Endothelial cell of umbilical vein (primary cell): ENCODE measurements at regions not wholly inside any gene's neighbourhood (a gene's known extent, or its start where the extent isn't known, plus 50 kb on each side); places are given as distances from the start of the nearest gene placed in this dataset.

Experiments used
- BruUV-seq: library from RNA; stranded (reverse); fragments of 400-500 nt; replicated peaks from 2 replicates; lab custom pipeline; 2021; lab: Mats Ljungman, UMichigan
- CTCF ChIA-PET: fragments of 300-600, 350-600 bp; sonication (Branson Sonifier 250); formaldehyde crosslinking; loops from one replicate; lab custom pipeline; 2021; ENCODE audit warnings: antibody characterized with exemption, inconsistent platforms; lab: Charles Lee
- POLR2A ChIA-PET: fragments of 300-600, 350-600 bp; sonication (Branson Sonifier 250); formaldehyde crosslinking; loops from one replicate; lab custom pipeline; 2021; ENCODE audit warnings: antibody characterized with exemption, inconsistent platforms; lab: Charles Lee
- DNase-seq: peaks from one replicate; pipeline ENCODE4 v3.0.0-alpha.2; 2011; ENCODE audit warnings: low read depth, low spot score
- FAIRE-seq: peaks from 2 replicates; lab custom pipeline; 2011; peaks lifted over from hg19 to GRCh38; lab: Jason Lieb, UNC
- H2AFZ ChIP-seq: 2 replicates; pipeline ENCODE4 v1.6.0; 2012; ENCODE audit warnings: low read depth, low read length, control low read depth, inconsistent platforms
- H3K27ac ChIP-seq: 2 replicates; pipeline ENCODE4 v1.5.1; 2011; ENCODE audit warnings: low read depth, mild to moderate bottlenecking, control low read depth, low read length, moderate library complexity; ENCODE audit not compliant: insufficient read depth
- H3K27me3 ChIP-seq, 2 experiments: 2 replicates each; pipeline versions ENCODE4 v1.6.0 to v1.6.1; 2011; ENCODE audit warnings: low read length in 2 of 2, mixed read lengths in 1 of 2; ENCODE audit not compliant: control insufficient read depth in 2 of 2, insufficient read depth in 2 of 2
- H3K36me3 ChIP-seq, 2 experiments: 2 replicates in 1 of 2; 3 replicates in 1 of 2; pipeline ENCODE4 v1.5.1; 2011; ENCODE audit warnings: low read length in 2 of 2, mild to moderate bottlenecking in 1 of 2, moderate library complexity in 1 of 2; ENCODE audit not compliant: control insufficient read depth in 2 of 2, insufficient read depth in 2 of 2; ENCODE audit errors: extremely low read depth in 1 of 2
- H3K4me1 ChIP-seq: 3 replicates; pipeline ENCODE4 v1.5.1; 2011; ENCODE audit warnings: mild to moderate bottlenecking, low read length; ENCODE audit not compliant: control insufficient read depth, insufficient read depth; ENCODE audit errors: extremely low read depth
- H3K4me2 ChIP-seq: 2 replicates; pipeline ENCODE4 v1.6.1; 2011; ENCODE audit warnings: low read length, control low read depth, mixed read lengths; ENCODE audit not compliant: insufficient read depth
- H3K4me3 ChIP-seq, 3 experiments: fragments of 200-600 bp in 1 of 3; sonication (generic), shearing (Covaris generic) in 1 of 3; replicated peaks in 1 of 3; 2 replicates each; pipeline ENCODE4 v1.5.1; 2011 to 2016; ENCODE audit warnings: control low read depth in 3 of 3, low read length in 3 of 3, mild to moderate bottlenecking in 2 of 3, inconsistent platforms in 1 of 3, low read depth in 1 of 3, moderate library complexity in 1 of 3; ENCODE audit not compliant: insufficient read depth in 1 of 3
- H3K79me2 ChIP-seq: 2 replicates; pipeline ENCODE4 v1.6.0; 2012; ENCODE audit warnings: low read length, inconsistent platforms; ENCODE audit not compliant: control insufficient read depth, insufficient read depth
- H3K9ac ChIP-seq: replicated peaks from 2 replicates; pipeline ENCODE3; 2011; ENCODE audit warnings: low read length, control low read depth; ENCODE audit not compliant: insufficient read depth; ENCODE audit errors: extremely low read depth
- H3K9me1 ChIP-seq: replicated peaks from 3 replicates; pipeline ENCODE4 v1.6.0; 2011; ENCODE audit warnings: mild to moderate bottlenecking, low read length; ENCODE audit not compliant: control insufficient read depth, insufficient read depth; ENCODE audit errors: extremely low read depth
- H3K9me3 ChIP-seq: replicated peaks from 2 replicates; pipeline ENCODE4 v1.5.1; 2012; ENCODE audit warnings: low read length, inconsistent platforms; ENCODE audit not compliant: control insufficient read depth, insufficient read depth
- H4K20me1 ChIP-seq: replicated peaks from 2 replicates; pipeline ENCODE3; 2011; ENCODE audit warnings: mild to moderate bottlenecking, low read length; ENCODE audit not compliant: control insufficient read depth, insufficient read depth; ENCODE audit errors: extremely low read depth
- EZH2 ChIP-seq: IDR thresholded peaks from 2 replicates; pipeline ENCODE4 v1.6.1; 2012; ENCODE audit warnings: borderline replicate concordance, low read depth, mild to moderate bottlenecking, moderate library complexity, low read length, inconsistent platforms; ENCODE audit not compliant: severe bottlenecking
- FOS ChIP-seq: IDR thresholded peaks from 2 replicates; pipeline ENCODE4 v1.6.1; 2011; ENCODE audit warnings: mild to moderate bottlenecking, low read length, moderate library complexity, borderline replicate concordance; ENCODE audit not compliant: insufficient read depth
- GATA2 ChIP-seq: IDR thresholded peaks from 2 replicates; pipeline ENCODE4 v1.7.0; 2011; ENCODE audit warnings: low read depth, mild to moderate bottlenecking, moderate library complexity, mixed read lengths, low read length; ENCODE audit not compliant: insufficient read length, insufficient read depth
- JUN ChIP-seq: IDR thresholded peaks from 2 replicates; pipeline ENCODE4 v1.6.1; 2011; ENCODE audit warnings: borderline replicate concordance, low read depth; ENCODE audit not compliant: insufficient read length, insufficient read depth
- MYC ChIP-seq: IDR thresholded peaks from one replicate; pipeline ENCODE4 v1.6.1; 2011; ENCODE audit warnings: mild to moderate bottlenecking, low read depth, low read length
- POLR2A ChIP-seq: IDR thresholded peaks from 2 replicates; pipeline ENCODE4 v1.6.1; 2012; ENCODE audit warnings: low read depth, mild to moderate bottlenecking, control low read depth, low read length
- POLR2AphosphoS5 ChIP-seq: IDR thresholded peaks from 2 replicates; pipeline ENCODE4 v1.6.1; 2012; ENCODE audit warnings: low read depth, mild to moderate bottlenecking, control low read depth, low read length, moderate library complexity; ENCODE audit not compliant: insufficient read depth
- dilution Hi-C: fragments of 300-500 bp; cut with MboI; formaldehyde crosslinking; loops from one replicate; pipeline ENCODE4 v1.15.0; 2019; ENCODE audit warnings: low sequenced_read_pairs; ENCODE audit not compliant: extremely low pct_ligation_motif_present
- intact Hi-C: fragments of 100-400 bp; cut with micrococcal nuclease; formaldehyde crosslinking; loops from one replicate; pipeline ENCODE4 v1.10.0; 2022
- TF ChIP-seq, protein P1 (sequence below): IDR thresholded peaks from 2 replicates; pipeline ENCODE4 v1.6.1; 2011; ENCODE audit not compliant: insufficient read depth, insufficient read length
- TF ChIP-seq, protein P2 (sequence below), 2 donors: IDR thresholded peaks; 1 replicate in 1 of 2; 2 replicates in 1 of 2; pipeline ENCODE4 v1.5.1; 2011; ENCODE audit warnings: low read length in 2 of 2, mild to moderate bottlenecking in 2 of 2, moderate library complexity in 2 of 2, control low read depth in 1 of 2, inconsistent platforms in 1 of 2, low read depth in 1 of 2; ENCODE audit not compliant: insufficient read depth in 1 of 2; ENCODE audit errors: extremely low read depth in 1 of 2

DNA sequence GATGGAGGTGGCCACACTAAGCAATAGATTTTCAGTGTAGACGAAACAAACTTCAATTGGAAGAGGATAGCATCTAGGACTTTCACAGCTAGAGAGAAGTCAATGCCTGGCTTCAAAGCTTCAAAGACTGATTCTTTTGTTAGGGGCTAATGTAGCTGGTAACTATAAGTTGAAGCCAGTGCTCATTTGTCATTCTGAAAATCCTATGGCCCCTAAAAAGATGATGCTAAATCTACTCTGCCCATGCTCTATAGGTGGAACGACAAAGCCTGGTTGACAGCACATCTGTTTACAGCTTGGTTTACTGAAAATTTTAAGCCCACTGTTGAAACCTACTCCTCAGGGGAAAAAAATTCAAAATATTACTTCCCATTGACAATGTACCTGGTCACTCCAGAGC lies 226.7 kb downstream of the BCAS1 start:
- DNase-seq (no peak), FAIRE-seq (no peak)
- BruUV-seq: no TSS peak
- Histone ChIP-seq H3K9me3 (no peaks in the 10 kb centered on the region), H3K4me2 (no peak overlapping the region), H3K9ac (no peak overlapping the region), H3K79me2 (no peaks in the 10 kb centered on the region), H2AFZ (no peak overlapping the region), H3K27ac (no peak overlapping the region), H4K20me1 (no peaks in the 10 kb centered on the region), H3K36me3 (no peaks in the 10 kb centered on the region), H3K9me1 (no peaks in the 10 kb centered on the region), H3K27me3 (no peaks in the 10 kb centered on the region), H3K4me1 (no peaks in the 10 kb centered on the region), H3K4me3 (no peak overlapping the region)
- TF ChIP-seq POLR2A (no peak), EZH2 (no peak), GATA2 (no peak), POLR2AphosphoS5 (no peak), JUN (no peak), MYC (no peak), FOS (no peak)
- TF ChIP-seq, protein P1, sequence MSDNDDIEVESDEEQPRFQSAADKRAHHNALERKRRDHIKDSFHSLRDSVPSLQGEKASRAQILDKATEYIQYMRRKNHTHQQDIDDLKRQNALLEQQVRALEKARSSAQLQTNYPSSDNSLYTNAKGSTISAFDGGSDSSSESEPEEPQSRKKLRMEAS: no peak
- TF ChIP-seq, protein P2, sequence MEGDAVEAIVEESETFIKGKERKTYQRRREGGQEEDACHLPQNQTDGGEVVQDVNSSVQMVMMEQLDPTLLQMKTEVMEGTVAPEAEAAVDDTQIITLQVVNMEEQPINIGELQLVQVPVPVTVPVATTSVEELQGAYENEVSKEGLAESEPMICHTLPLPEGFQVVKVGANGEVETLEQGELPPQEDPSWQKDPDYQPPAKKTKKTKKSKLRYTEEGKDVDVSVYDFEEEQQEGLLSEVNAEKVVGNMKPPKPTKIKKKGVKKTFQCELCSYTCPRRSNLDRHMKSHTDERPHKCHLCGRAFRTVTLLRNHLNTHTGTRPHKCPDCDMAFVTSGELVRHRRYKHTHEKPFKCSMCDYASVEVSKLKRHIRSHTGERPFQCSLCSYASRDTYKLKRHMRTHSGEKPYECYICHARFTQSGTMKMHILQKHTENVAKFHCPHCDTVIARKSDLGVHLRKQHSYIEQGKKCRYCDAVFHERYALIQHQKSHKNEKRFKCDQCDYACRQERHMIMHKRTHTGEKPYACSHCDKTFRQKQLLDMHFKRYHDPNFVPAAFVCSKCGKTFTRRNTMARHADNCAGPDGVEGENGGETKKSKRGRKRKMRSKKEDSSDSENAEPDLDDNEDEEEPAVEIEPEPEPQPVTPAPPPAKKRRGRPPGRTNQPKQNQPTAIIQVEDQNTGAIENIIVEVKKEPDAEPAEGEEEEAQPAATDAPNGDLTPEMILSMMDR (IDR thresholded peaks at IDR 0.05; ENCODE audit: extremely low read depth in 1 of 2, insufficient read depth in 1 of 2, low read depth in 1 of 2, low read length in 2 of 2): no peak
- ChIA-PET CTCF (interaction anchor here (1.0 to 1.1 kb wide), 2 partner anchors 22 to 72 kb away, joined by 3 to 4 read pairs; no protein-coding TSS in a partner anchor), POLR2A (no interaction called here)
- dilution Hi-C loops (no loop called here), intact Hi-C loops (no loop called here)
